GM21515 (cell line): ENCODE measurements at regions not wholly inside any gene's neighbourhood (a gene's known extent, or its start where the extent isn't known, plus 50 kb on each side); places are given as distances from the start of the nearest gene placed in this dataset.
"Not testable (repeated sequence)": the region's sequence is repeated elsewhere in the genome, so short reads cannot be mapped to it uniquely, and the experiment has no call there.

Source experiments
- ATAC-seq: cut with Tn5 transposase; IDR thresholded peaks from one replicate; pipeline ENCODE4 v1.9.1; 2021; ENCODE audit not compliant: unreplicated experiment

DNA sequence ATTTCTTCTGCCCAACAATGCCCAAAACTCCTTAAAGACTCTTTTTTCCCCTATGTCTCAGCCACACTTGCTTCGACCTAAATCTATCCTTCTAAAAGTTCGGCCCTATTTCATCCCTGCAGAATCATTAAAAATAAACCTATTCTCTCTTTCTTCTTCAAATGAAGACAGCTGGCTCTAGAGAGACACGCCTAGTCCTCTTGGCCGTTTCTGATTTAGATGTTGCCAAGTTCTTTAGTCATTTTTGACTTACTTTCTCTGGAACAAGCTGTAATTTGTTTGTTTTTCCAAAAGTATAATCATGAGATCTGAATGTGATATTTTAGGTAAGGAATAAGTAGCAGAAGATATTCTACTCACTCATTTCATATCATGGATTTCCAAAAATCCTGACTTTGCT, 211.6 kb downstream of the CENPC start:
- no peak for ATAC-seq

DNA sequence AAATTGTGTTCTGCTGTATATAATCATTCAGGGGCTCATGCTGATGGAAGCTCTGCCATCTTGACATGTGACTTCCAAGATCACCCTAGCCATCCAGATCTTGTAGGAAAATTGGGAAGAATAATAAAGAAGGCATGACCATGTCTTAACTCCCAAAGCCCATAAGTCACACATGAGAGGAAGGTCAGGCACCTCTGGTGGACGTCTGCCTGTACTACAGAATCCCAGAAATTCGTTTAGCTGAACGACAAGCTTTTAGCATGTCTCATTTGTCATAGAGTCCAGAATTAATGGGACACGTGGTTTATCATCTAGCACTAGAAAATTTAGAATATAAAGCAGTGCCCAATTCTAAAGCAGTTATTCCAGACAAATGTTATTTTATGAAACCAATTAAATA, 212.7 kb downstream of the CENPC start:
- no peak for ATAC-seq

DNA sequence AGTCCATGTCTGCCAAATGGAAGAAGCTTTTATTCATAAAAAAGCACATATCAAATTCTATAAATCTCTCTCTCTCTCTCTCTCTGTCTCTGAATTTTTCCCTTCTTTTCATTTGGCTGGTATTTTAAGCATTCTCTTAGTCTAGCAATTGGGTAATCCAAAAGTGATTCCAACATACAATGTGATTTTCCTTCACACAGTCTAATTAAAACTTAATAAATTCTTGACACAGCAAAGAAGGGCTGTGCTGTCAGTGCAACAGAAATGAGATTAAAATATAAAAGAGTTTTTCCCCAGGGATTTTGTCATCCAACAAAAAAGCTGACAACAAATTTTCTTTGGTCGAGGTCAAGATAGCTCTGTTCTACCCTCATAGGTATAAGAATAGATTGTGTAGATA, 216.9 kb downstream of the CENPC start:
- no peak for ATAC-seq

DNA sequence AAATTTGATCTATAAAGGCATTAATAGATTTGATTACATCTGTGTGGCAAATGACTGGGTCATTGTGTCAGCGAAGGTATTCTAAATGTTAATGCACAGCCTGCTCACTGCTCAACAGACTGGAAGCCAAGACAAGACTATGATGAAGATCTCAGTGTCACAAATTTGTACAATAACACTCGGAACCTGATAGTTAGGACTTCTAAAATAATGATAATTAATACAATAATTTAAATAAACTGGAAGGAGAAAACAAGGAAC, 217.4 kb downstream of the CENPC start:
- ATAC-seq: no peak

DNA sequence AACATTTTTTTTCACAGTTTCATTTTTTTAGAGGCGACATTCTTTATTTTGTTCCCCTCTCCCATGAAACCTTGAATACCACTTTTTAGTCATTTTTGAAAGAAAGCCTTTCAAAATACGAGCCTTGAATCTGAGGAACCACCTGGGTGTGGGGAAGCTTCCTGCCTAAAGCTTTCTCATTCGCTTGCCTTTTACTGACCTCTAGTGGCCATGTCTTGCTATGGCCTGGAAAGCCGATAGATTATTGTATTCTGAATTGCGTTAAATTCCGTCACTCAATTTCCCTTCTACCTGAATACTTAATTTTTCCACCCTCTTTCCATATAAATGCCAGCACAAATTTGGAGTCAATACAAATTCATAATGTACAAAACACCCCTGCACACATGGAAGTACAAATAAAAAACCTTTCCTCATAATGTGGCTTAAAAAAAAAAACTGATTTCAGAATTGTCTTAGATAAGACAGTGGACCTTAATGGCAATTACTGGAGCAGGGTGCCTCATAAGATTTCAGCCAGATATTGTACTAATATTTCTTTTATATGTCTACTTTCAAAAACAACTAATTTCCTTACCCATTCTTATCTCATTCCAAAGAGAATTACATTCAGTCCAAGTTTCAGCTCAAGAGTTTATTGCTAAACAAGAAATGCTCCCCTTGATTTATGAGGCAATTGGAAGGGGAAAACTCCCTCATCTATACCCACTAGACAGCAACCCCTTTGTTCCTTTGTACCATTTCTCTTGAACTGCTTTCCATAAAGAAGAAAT, 217.9 kb downstream of the CENPC start:
- ATAC-seq: peak; percentile 99

DNA sequence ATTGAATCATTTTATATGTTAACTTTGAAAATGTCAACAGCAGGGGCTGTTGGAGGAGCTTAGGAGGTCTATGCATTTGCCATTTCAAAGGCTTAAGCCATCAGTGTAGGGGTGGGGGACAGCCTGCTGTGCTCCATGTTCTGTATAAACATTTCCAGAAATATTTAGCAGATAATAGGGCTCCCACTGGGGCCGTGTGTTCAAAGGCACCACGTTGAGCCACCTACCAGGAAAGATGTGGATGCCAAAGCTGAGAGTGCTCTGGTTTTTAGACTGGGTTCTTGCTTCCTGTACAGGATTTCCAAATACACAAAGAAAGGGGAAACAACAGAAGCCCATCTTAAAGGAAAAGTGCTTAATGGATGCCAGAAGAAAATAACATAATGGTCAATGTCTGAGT, 219.5 kb downstream of the CENPC start:
- ATAC-seq: no peak

DNA sequence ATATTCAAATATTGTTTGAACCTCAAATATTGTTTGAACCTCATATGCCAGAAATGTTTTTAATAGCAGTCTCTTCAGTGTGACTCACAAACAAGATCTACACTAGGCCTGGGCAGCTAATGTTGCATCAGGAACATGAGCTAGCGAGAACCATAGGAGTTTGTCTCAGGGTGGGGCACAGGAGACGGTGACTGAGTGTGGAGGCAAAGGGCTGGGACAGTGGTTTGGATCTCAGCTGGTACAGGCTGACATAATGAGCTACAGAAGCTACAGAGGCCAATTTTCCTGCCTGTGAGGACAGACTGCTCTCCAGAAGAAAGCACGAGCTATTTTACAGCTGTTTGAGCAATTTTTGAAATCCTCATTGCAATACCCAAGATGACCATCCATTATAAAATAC, 224.7 kb downstream of the CENPC start:
- ATAC-seq: no peak

DNA sequence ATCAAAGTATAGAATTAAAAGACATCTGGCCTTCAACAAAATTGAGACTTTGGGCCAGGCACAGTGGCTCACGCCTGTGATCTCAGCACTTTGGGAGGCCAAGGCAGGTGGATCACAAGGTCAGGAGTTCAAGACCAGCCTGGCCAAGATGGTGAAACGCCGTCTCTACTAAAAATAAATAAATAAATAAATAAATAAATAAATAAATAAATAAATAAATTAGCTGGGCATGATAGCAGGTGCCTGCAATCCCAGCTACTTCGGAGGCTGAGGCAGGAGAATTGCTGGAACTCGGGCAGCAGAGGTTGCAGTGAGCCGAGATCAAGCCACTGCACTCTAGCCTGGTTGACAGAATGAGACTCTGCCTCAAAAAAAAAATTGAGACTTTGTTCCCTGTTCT, 225.7 kb downstream of the CENPC start:
- not testable (repeated sequence) for ATAC-seq

DNA sequence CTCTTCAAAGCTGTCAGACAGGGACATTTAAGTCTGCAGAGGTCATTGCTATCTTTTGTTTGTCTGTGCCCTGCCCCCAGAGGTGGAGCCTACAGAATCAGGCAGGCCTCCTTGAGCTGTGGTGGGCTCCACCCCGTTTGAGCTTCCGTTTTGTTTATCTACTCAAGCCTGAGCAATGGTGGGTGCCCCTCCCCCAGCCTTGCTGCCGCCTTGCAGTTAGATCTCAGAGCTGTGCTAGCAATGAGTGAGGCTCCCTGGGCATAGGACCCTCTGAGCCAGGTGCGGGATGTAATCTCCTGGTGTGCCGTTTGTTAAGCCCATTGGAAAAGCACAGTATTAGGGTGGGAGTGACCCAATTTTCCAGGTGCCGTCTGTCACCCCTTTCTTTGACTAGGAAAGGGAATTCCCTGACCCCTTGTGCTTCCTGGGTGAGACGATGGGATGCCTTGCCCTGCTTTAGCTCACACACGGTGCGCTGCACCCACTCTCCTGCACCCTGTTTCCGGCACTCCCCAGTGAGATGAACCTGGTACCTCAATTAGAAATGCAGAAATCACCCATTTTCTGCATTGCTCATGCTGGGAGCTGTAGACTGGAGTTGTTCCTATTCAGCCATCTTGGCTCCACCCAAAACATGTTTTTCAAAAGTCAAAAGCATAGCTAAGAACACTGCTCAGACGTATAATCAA, 244.7 kb downstream of the CENPC start:
- not testable (repeated sequence) for ATAC-seq

DNA sequence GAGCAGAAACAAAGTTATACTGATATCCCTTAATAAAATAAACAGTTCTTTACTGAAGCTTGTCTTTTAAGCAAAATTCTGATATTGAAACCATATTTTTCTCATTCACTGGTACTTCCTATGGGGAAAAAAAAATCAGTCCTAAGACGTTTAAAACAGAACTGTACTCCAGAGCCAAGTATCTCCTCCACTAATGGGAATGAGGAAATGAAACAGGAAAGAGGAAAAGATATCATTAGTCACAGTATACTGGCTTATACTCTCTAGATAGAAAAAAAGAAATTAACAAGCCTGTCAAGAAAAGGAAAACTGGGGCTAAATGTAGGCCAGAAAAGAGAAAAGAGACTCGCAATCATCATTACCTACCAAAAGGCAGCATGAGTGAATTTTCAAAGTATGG, 252.7 kb downstream of the CENPC start:
- no peak for ATAC-seq

DNA sequence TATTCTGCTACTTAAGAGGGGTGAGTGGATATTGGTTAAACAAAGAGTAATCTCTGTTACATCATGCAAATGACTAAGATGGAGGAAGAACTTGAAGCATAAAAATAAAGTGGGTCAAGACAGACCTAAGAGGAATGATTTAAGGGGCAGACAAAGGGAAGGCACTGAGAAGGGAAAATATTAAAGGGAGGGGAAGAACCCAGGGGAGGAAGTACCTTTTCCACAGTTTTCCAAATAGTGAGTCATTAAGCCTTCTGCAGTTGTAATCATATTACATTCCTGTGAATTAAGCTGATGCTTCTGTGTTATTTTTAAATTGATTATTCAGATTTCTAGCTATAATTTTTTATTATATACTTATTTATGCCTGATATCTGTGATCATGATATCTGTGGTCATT, 253.3 kb downstream of the CENPC start:
- no peak for ATAC-seq

DNA sequence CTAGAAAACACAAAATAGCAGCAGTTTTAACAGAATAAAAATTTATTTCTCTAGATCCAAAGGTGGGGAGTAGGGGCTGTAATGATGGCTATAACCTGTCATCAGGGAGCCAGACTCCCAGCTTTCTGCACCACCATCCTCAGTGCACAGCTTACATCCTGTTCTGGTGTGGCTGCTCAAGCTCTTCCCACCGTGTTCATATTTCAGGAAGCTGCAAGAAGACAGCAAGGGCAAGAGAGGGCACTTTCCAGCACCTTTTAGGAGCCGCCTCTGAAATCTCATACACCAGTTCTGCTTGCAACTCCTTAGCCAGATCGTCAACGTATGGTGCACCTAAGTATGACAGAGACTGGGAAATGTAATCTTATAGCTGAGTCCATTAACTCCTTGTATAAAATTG, 253.7 kb downstream of the CENPC start:
- ATAC-seq: no peak

DNA sequence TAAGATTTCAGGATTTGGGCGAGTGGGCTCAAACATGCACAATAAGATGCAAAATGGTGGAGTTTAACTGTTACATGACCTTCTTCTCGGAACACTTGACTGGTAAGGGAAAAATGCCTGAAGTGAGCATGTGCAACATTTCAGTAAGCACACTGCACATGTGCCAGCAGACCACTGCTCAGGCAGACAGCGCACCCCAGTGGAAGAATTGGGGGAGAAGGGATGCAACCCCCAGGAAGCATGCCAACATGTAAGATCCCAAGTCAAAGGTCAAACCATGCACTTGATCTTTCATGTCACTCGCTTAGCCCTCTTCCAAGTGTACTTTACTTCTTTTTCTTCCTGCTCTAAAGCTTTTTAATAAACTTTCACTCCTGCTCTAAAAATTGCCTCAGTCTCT, 256.3 kb downstream of the CENPC start:
- ATAC-seq: peak; percentile 76

DNA sequence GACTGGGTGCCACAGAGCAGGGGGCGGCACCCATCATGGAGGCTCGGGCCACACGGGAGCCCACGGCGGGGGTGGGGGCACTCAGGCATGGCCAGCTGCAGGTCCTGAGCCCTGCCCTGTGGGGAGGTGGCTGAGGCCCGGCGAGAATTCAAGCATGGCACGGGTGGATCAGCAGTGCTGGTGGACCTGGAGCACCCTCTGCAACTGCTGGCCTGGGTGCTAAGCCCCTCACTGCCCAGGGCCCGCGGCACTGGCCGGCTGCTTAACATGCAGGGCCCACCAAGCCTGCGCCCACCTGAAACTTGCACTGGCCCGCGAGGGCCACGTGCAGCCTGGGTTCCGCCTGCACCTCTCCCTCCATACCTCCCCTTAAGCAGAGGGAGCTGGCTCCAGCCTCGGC, 258.6 kb downstream of the CENPC start:
- no peak for ATAC-seq

DNA sequence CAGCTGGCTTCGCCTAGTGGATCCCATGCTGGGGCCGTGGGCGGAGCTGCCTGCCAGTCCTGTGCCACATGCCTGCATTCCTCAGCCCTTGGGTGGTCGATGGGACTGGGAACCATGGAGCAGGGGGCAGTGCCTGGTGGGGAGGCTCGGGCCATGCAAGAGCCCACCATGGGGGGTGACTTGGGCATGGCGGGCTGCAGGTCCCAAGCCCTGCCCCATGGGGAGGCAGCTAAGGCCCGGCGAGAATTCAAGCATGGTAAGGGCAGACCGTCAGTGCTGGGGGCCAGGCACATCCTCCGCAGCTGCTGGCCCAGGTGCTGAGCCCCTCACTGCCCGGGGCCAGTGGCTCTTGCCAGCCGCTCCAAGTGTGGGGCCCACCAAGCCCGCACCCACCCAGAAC, 262.6 kb downstream of the CENPC start:
- no peak for ATAC-seq

DNA sequence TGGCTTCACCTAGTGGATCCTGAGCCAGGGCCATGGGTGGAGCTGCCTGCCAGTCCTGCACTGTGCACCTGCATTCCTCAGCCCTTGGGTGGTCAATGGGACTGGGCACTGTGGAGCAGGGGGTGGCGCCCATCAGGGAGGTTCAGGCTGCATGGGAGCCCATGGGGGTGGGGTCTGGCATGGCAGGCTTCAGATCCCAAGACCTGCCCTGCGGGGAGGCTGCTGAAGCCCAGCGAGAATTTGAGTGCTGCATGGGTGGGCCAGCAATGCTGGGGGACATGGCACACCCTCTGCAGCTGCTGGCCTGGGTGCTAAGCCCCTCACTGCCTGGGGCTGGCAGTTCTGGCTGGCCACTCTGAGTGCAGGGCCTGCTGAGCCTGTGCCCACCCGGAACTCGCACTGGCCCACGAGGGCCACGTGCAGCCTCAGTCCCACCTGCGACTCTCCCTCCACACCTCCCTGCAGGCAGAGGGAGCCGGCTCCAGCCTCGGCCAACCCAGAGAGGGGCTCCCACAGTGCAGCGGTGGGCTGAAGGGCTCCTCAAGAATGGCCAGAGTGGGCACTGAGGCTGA, 270.0 kb downstream of the CENPC start:
- ATAC-seq: no peak

DNA sequence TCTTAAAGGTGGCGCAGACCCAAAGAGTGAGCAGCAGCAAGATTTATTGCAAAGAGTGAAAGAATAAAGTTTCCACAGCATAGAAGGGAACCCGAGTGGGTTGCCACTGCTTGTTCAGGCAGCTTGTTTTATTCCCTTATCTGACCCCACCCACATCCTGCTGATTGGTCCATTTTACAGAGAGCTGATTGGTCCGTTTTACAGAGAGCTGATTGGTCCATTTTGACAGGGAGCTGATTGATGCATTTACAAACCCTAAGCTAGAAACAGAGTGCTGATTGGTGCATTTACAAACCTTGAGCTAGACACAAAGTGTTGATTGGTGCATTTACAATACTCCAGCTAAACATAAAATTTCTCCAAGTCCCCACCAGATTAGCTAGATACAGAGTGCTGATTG, 270.6 kb downstream of the CENPC start:
- not testable (repeated sequence) for ATAC-seq

DNA sequence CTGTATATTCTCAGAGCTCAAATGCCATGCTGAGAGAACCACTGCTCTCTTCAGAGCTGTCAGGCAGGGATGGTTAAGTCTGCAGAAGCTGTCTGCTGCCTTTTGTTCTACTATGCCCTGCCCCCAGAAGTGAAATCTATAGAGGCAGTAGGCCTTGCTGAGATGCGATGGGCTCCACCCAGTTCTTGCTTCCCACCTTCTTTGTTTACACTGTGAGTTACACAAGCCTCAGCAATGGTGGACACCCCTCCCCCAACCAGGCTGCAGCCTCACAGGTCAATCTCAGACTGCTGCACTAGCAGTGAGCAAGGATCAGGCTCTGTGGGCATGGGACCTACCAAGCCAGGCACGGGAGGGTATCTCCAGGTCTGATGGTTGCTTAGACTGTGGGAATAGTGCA, 271.6 kb downstream of the CENPC start:
- ATAC-seq: no peak

DNA sequence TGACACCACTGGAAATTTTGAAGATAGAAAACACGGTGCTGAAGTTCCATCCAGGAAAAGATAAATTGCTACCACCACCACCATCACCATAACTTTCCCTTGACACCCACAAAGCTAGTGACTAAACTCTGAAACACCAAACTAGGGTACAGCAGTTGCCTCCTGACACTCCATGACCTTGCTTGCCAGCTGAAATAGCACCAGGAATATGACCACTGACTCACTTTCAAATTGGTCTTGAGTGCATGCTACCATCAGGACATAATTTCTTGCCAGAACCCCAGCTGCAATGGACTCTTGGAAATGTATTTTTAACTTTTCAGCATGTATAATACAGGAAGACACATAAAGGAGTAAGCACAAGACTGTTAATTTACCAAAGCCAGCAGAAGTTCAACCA, 283.3 kb downstream of the CENPC start:
- no peak for ATAC-seq

DNA sequence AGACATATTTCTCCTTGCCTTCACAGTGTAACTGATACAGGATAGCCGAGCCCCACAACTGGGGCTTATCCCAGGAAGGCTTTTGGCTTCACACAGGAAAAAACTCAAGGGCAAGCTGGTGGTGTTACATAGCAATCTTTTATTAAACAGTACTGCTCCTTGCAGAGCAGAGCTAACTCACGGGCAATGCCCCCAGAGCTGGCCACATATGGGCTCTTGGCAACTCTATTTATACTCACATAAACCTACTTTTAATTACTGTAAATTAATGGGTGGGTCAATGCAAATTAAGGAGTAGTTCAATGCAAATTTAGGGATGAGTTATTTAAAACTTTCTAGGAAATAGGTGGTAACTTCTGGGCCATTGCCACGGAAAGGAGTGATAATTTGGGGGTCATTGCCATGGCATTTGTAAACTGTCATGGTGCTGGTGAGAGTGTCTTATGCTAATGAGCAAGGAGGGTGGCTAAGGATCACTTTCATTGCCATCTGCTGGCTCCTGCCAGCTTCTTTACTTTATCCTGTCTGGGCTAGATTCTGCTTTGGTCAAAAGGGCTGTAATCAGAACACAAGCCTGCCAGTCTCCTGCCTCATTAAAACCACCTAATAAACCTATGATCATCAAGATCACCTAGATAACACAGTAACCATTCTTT, 288.8 kb downstream of the CENPC start:
- no peak for ATAC-seq

DNA sequence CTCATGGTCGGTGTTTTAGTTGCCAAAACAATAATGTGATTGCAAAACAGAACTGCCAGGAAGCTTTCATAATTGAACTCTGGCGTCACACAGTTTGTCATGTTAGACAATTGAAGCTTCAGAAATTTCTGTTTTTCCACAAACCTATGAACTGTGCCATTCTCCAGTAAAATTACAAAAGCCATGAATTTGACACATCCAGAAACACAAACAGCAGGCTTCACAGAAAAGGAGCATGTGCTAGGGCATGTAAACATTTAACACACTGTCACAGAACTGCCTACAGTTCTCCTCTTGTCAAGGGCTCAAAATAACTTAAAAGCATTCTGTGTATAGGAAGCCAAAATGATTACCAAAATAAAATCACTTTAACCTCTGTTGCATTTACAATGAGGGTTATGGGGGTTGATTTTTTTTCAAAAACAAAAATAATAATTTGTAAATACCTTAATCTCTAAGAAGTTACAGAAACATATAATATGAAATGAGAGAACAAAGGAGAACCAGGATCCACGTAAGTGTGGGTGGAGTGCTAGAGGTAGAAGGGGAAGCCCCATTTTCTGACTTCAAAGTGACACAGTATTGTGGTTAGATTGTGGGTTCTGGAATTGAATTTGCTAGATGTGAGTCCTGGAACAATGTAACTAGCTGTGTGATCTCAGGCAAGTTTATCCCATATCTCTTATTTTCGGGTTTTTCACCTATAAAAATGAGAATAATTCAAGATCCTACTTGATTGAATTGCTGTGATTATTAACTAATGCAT, 295.0 kb downstream of the CENPC start:
- no peak for ATAC-seq
